ENCODE measurements at regions not wholly inside any gene's neighbourhood (a gene's known extent, or its start where the extent isn't known, plus 50 kb on each side); places are given as distances from the start of the nearest gene placed in this dataset.

GRCh38 chr5:105978011-105978410, 1692.7 kb downstream of the EFNA5 start:
- TF ChIP-seq POLR2A (IDR thresholded peaks at IDR 0.05) (no peak), CTCF (IDR thresholded peaks at IDR 0.05) (no peak), EP300 (IDR thresholded peaks at IDR 0.05) (no peak), POLR2AphosphoS5 (IDR thresholded peaks at IDR 0.05) (no peak)

Data from stomach (tissue), 4 donors.